ENCODE measurements at regions not wholly inside any gene's neighbourhood (a gene's known extent, or its start where the extent isn't known, plus 50 kb on each side); places are given as distances from the start of the nearest gene placed in this dataset.
"Not testable (repeated sequence)": the region's sequence is repeated elsewhere in the genome, so short reads cannot be mapped to it uniquely, and the experiment has no call there.

DNA sequence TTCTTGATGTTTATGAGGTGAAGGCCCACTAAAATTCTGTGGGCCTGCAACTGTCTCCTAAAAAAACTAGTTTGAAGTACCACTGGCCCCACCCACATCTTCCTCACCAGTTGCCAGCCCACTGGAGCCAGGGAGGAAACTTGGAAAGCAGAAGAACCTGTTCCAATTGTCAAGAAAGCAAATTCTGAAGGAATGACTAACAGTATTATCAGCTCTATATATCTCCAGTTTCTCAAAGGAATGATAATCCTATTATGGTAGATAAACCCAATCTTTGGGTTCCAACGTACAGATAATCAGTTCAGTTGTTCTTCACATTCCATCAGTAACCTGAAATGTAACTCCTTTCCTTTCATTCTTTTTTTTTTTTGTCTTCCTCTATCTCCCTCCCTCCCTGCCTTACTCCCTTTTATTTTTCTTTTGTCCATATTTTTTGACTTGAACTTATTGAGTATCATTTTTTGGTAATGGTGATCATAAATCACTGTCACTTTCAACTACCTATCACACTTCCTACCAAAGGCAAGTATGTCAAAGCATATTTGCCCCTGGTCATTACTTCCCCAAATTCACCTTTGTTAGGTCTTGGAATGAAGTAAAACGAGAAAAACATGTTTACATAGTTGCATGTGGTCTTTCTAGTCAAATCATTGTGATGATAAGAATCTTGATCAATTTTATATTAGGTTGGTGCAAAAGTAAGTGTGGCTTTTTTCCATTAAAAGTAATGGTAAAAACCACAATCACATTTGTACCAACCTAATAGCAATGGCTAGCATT, 943.4 kb downstream of the TTLL7 start:
- DNase-seq (no peak), ATAC-seq (no peak)
- intact Hi-C loops (cut with DNase I), result no loop called here

DNA sequence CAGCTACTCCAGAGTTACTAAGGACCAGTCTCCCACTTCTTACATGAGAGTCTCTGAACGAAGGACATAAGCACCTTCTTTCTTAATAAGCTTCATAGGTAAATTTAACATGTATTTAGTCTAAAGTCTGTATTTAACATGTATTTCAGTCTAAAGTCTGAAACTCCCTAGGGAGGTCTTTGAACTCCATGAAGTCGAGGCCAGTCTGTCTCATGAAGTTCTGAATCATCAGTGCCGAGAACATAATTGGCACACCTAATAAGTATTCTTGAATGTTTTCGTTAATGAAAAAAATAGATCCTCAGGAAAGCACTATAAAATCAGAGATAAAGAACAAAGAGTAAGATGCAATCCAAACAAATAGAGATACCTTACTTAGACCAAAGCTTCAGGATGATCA, 945.5 kb downstream of the TTLL7 start:
- ATAC-seq (no peak), DNase-seq (no peak)
- intact Hi-C loops (cut with DNase I), result no loop called here

DNA sequence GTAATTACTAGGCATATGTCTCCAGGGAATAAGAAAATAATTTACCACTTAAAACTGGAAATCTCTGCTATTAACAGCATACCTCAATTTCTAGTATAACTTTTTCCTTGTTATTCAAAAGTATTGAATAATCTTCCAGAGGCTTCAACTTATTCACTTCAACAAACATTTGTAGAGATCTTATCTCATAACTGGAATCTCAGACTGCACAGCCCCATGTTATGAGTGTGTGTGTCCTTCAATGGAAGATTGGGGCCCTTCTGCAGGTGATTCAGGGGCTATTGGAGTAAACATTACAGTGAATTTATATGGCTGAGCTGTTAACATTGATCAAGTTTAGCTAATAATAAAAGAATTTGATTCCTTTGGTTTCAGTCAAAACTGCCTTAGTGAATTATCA, 946.1 kb downstream of the TTLL7 start:
- DNase-seq (no peak), ATAC-seq (no peak)
- intact Hi-C loops (cut with DNase I), result no loop called here

DNA sequence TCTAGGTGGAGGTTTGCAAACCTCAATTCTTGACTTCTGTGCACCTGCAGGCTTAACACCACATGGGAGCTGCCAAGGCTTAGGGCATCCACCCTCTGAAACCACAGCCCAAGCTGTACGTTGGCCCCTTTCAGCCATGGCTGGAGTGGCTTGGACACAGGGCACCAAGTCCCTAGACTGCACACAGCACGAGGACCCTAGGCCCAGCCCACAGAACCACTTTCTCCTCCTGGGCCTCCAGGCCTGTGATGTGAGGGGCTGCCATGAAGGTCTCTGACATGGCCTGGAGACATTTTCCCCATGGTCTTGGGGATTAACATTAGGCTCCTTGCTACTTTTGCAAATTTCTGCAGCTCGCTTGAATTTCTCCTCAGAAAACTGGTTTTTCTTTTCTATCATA, 947.9 kb downstream of the TTLL7 start:
- ATAC-seq; DNase-seq; intact Hi-C loops (cut with DNase I): not testable (repeated sequence)

DNA sequence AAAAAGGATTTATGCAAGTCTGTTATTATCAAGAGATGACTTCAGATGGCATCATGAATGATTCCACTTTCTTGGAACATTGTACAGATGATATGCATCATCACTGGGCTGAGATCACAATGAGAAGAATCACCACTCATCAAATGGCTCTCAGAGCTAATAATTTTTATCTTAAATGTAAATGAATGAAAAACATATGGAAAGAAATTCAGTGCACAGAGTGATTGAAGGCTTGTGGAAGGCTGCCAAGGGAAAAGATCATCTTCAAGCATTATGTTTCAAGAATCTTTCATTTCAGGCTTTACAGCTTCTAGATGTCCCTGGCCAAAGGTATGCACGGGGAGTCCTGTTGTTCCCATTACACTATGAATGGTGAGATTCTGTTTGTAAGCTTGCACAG, 955.7 kb downstream of the TTLL7 start:
- ATAC-seq (no peak), DNase-seq (no peak)
- intact Hi-C loops (cut with DNase I), result no loop called here

DNA sequence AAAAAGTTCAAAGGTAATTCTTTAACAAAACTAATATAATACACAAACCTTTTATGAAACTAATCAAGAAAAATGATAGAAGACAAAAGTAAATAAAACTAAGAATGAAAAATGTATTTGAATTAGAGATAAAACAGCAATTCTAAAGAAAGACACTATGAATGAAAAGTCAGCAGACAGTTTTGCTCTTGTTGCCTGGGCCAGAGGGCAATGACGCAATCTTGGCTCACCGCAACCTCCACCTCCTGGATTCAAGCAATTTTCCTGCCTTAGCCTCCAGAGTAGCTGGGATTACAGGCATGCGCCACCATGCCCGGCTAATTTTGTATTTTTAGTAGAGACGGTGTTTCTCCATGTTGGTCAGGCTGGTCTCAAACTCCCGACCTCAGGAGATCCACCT, 959.8 kb downstream of the TTLL7 start:
- DNase-seq; ATAC-seq; intact Hi-C loops (cut with DNase I): not testable (repeated sequence)

DNA sequence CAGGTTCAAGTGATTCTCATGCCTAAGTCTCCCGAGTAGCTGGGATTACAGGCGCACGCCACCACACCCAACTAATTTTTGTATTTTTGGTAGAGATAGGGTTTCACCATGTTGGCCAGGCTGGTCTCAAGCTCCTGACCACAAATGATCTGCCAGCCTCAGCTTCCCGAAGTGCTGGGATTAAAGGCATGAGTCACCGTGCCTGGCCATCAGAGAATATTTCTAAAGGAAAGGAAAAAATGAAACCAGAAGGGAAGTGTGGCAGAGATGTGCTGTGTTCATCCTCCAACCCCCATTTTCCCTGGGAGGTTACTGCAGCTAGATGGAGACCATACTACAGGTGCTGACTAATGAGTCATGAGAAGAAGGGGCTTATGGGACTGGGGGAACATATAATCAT, 964.1 kb downstream of the TTLL7 start:
- intact Hi-C loops (cut with DNase I), result no loop called here
- DNase-seq, result no peak
- no peak for ATAC-seq

DNA sequence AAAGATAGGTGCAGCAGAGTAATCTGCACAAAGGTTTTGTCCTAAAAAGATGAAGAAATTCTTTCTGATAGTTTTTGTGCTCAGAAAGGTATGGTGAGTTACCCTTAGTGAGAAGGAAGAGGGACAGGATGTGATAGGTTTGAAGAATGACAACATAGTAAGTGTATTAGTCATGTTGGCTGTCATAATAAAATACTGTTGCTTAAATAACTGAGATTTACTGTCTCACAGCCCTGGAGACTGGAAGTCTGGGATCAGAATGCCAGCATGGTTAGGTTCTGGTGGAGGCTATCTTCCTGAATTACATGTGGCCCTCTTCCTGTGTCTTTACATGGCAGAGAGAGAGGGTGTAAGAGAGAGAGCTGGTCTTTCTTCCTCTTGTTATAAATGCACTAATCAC, 965.2 kb downstream of the TTLL7 start:
- no peak for DNase-seq
- ATAC-seq, result no peak
- intact Hi-C loops (cut with DNase I), result no loop called here

DNA sequence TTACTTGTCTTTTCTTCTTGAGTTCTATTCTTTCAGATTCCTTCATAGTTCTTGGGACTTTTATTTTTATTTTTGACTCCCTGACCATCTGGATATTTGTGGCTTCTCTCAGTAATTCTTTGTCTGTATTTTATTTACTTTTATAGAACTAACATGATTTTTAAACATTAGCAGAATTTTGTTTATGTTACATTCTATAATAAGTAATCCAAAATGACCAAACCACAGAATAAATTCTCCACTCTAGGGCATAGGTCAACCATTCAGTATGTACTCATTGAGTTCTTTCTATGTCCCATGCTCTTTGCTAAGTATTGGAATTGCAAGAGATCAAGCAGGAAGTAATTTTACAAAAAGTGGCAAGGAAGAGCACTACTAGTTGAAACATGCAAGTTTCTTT, 969.0 kb downstream of the TTLL7 start:
- no peak for ATAC-seq
- intact Hi-C loops (cut with DNase I), result no loop called here

DNA sequence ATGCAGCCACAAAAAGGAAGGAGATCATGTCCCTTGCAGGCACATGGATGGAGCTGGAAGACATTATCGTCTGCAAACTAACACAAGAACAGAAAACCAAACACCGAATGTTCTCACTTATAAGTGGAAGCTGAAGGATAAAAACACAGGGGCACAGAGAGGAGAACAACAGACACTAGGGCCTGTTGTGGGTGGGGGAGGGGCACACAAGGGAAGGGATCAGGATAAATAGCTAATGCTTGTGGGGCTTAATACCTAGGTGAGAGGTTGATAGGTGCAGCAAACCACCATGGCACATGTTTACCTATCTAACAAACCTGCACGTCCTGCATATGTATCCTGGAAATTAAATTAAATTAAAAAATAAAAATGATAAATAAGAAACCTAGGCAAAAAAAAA, 969.9 kb downstream of the TTLL7 start:
- ATAC-seq, result no peak
- no peak for DNase-seq
- intact Hi-C loops (cut with DNase I), result no loop called here

More for the DNA sequence above, 969.0 kb downstream of the TTLL7 start:
- DNase-seq, result no peak

DNA sequence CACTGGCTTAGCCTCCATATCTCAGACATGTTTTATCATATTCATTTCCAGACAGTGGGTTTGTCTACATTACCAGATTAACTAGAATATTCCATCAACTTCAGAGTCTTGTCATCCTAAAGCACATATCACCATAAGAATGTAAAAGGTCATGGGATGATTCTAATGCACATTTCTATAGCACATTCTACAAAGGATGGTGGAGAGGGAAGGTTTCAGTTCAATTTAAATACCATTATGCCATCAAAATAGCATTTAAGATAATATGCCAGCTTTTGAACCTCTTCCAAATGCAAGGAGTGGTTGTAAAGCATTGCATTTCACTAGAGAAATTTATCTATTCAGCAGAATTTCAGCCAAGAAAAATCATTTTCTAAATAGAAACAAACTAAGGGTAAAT, 970.5 kb downstream of the TTLL7 start:
- DNase-seq, result no peak
- intact Hi-C loops (cut with DNase I), result no loop called here
- ATAC-seq, result no peak

DNA sequence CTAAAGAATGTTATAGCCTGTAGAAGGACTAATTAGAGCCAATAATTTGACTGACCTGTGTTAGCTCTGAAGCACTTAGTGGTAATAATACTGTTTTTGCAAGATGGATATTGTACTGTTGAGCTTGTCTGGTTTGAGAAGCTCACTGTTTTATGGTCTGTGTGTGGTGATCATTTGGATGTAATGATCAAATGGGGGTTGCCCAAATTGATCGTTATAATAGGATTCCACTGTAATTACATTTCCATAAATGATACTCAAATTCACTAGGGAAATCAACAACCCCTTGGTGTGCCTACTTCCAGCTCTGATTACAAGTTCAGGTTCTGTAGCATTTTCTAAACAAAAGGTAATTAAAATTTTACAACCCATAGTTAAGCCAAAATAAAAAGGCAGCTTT, 971.4 kb downstream of the TTLL7 start:
- intact Hi-C loops (cut with DNase I), result no loop called here
- ATAC-seq (no peak), DNase-seq (no peak)

DNA sequence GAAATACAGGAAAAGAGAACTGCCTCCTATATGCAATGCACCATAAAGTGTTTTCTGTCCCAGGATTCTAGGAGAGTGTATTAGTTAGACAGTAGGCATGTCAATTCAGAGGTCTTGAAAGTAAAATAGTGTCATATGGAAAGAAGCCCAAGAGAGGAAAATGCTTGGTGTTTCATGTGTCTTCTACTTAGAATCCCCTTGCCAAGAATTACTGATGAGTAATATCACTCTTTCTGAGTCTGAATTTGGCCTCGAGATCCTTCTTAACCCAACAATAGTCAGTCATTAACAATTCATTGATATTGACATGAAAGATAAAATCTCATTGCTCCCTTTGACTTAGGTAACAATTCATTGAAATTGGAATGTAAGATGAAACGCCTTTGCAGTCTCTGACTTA, 972.2 kb downstream of the TTLL7 start:
- intact Hi-C loops (cut with DNase I), result no loop called here
- ATAC-seq, result no peak
- no peak for DNase-seq

DNA sequence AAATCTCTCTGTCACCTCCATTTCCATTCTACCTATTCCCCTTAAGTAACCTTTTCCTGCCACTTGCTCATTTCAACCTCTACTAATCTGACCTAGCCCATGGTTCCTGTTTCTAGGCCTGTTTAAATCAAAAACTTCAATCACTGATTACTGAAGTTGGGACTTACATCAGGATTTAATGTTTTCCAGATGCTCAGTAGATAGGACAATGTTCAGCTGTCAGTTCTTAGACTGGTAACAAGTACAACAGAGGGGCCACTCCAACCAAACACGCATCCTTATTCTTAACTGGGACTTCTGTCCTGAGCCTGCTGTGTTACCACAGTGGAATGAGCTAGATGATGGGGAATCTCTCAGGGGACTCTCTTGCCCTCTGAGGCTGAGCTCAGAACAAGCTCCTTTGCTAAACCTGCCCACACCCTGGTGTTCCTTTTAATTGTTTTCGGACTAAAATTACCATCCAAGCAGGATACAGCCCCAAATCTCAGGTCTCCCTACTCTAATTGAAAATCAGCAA, 974.6 kb downstream of the TTLL7 start:
- DNase-seq (no peak), ATAC-seq (peak in 1 of 2 donors; percentile 17)
- intact Hi-C loops (cut with DNase I), result no loop called here

DNA sequence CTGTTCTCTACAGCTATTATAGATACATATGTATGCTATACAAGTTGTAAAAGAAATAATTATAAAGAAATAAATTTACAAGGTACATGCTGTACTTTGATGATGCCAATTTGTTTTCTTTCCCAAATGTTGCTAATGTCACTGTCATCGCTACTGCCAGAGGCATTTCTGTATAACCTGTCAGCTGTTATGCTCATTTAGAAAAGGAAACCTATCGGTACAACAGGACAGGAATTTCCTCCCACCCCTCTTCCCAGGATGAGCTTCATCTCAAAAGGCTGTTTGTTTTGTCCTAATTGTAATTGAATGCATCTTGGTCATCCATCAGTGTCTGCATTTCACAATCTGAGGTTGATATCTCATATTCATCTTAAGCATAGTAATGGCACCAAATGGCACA, 975.7 kb downstream of the TTLL7 start:
- intact Hi-C loops (cut with DNase I), result no loop called here
- DNase-seq (no peak), ATAC-seq (no peak)

DNA sequence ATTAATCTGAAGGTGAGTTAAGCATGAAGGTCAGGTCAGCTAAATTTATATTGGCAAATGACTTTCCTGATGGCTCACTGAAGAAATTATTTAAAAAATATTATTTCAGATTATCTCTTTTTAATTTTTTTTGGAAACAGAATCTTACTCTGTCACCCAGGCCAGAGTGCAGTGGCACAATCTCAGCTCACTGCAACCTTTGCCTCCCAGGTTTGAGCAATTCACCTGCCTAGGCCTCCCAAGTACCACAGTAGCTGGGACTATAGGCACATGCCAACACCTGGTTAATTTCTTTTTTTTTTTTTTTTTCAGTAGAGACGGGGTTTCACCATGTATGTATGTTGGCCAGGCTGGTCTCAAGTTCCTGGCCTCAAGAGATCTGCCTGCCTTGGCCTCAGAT, 976.7 kb downstream of the TTLL7 start:
- ATAC-seq, result no peak
- intact Hi-C loops (cut with DNase I), result no loop called here
- no peak for DNase-seq

DNA sequence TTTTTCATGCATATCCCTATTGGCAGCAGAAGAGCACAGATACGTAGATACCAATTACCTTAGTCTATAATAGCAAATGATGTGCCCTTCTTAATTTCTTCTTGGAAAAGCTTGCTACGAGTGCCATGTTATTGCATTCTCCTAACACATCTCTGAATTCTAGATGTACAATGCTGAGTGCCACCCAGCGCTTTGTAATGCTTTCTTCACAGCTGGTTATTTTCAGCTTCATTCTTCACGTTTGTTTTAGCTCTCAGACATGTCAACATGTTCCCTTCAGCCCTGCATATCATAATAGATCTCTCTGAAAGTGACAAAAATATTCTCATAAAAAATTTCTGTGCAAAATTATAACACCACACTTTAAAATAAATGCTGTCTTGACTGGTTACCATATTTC, 981.2 kb downstream of the TTLL7 start:
- intact Hi-C loops (cut with DNase I), result no loop called here
- peak in 1 of 2 donors; percentile 77 for ATAC-seq
- DNase-seq, result no peak

DNA sequence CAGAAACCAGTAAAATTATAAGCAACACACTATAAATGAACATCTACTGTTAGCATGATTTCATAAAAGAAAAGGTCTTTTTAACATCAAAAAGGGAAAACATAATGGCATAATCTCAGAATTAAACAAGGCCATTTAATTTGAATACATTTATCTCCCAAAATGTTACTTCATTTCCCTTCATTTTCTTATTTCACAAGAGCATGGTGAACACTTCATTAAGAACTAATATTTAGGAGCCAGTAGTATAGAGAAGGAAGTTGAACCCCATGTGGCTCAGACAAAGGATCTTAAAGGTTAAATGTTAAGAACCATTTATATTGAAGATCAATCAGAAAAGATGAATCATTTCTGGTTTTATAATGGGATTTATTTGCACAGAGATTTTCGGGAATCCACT, 981.7 kb downstream of the TTLL7 start:
- ATAC-seq (no peak), DNase-seq (no peak)
- intact Hi-C loops (cut with DNase I), result no loop called here

DNA sequence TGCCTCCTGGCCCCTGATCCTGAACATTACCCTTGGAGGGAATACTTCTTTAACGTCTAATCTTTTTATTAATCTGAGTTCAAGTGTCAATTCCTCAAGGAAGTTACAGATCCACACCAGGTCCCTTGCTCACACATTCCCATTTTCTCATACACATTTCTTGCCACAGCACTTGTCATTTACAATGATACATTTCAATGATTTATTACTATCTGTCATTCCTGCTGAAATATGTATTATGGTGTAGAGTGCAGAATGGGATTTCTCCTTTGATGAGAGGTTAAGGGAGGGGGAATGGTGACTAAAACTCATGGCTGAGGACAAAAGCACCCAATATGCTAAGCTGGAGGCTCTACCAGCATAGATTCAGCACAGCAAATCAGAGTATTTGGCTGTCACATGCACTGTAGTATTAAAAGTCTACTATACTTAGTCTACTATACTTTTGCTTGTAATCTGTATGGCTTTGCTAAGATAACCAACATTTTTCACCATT, 982.5 kb downstream of the TTLL7 start:
- ATAC-seq (no peak), DNase-seq (no peak)
- intact Hi-C loops (cut with DNase I), result no loop called here

DNA sequence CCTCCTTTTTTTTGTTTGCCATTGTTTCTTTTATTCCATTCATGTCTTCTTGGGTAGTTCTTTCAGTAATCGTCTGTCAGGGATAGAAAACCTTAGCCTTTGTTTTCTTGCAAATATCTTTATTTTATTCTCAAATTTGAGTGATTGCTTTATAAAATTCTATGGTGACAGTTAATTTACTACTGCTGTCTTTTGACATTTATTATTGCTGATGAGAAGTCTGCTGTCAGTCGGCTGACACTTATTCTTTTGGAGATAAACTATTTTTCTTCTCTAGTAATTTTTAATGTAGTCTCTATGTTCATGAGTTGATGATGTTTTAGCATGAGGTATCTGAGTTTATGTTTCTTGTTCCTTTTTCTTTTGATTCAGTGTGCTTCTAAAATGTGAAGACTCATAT, 983.8 kb downstream of the TTLL7 start:
- intact Hi-C loops (cut with DNase I), result no loop called here
- ATAC-seq (no peak), DNase-seq (no peak)

DNA sequence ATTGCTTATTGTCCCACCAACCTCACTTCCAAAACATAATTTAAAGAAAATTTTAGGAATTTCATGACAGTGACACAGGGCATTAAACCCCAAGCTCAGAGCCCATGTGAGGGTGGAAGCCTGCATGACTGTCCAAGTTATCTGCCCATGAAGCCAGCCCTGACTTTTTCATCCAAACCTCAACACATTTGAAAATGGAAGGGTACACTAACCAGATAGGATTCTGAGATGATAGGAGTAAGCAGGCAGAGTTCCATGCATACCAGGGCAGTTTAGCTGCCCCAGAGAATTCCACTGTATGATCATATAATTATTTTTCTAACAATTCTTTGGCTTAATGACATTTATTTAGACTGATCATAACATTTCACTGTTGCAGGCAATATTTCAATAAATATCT, 986.0 kb downstream of the TTLL7 start:
- DNase-seq, result no peak
- intact Hi-C loops (cut with DNase I), result no loop called here
- ATAC-seq, result no peak

Measured in left cardiac atrium (tissue), 4 donors.